ENCODE measurements at regions not wholly inside any gene's neighbourhood (a gene's known extent, or its start where the extent isn't known, plus 50 kb on each side); places are given as distances from the start of the nearest gene placed in this dataset.

- Histone ChIP-seq H3K27me3 (ENCODE audit: control insufficient read depth in 2 of 2, insufficient read depth in 2 of 2, low read length in 2 of 2) (peaks cover 20 to 23% of the 10 kb centered on the region in 2 experiments), H3K9ac (replicated peaks; ENCODE audit: extremely low read depth, insufficient read depth, low read length) (no peak overlapping the region), H3K9me3 (replicated peaks; ENCODE audit: control insufficient read depth, insufficient read depth, low read length) (no peaks in the 10 kb centered on the region), H2AFZ (ENCODE audit: low read depth, low read length) (no peak overlapping the region), H4K20me1 (replicated peaks; ENCODE audit: control insufficient read depth, extremely low read depth, insufficient read depth, low read length) (no peaks in the 10 kb centered on the region), H3K4me1 (ENCODE audit: control insufficient read depth, extremely low read depth, insufficient read depth, low read length) (no peaks in the 10 kb centered on the region), H3K79me2 (ENCODE audit: control insufficient read depth, insufficient read depth, low read length) (no peaks in the 10 kb centered on the region), H3K4me3 (replicated peaks in 1 of 3; ENCODE audit: insufficient read depth in 1 of 3, low read depth in 1 of 3, low read length in 3 of 3) (no peak overlapping the region), H3K27ac (ENCODE audit: insufficient read depth, low read depth, low read length) (no peak overlapping the region), H3K36me3 (ENCODE audit: control insufficient read depth in 2 of 2, extremely low read depth in 1 of 2, insufficient read depth in 2 of 2, low read length in 2 of 2) (no peaks in the 10 kb centered on the region), H3K9me1 (replicated peaks; ENCODE audit: control insufficient read depth, extremely low read depth, insufficient read depth, low read length) (no peaks in the 10 kb centered on the region), H3K4me2 (ENCODE audit: insufficient read depth, low read length) (no peak overlapping the region)
- no peak for FAIRE-seq
- dilution Hi-C loops (cut with MboI; ENCODE audit: extremely low pct_ligation_motif_present, low sequenced_read_pairs) (no loop called here), intact Hi-C loops (cut with micrococcal nuclease) (no loop called here)
- POLR2A ChIA-PET, result no interaction called here
- no peak for TF ChIP-seq POLR2A (IDR thresholded peaks at IDR 0.05; ENCODE audit: low read depth, low read length)
- TF ChIP-seq GATA2 (IDR thresholded peaks at IDR 0.05; ENCODE audit: insufficient read depth, insufficient read length, low read depth, low read length), result no peak
- CTCF ChIA-PET, result no interaction called here
- BruUV-seq (replicated peaks), result no TSS peak
- DNase-seq (ENCODE audit: low read depth, low spot score), result no peak
These were observed 159.0 kb upstream of the ARID2 start for GRCh38 chr12:45570501-45570900.

GRCh38 chr12:45572114-45572513, 157.4 kb upstream of the ARID2 start:
- Histone ChIP-seq H3K9me3 (replicated peaks; ENCODE audit: control insufficient read depth, insufficient read depth, low read length) (no peaks in the 10 kb centered on the region), H3K4me1 (ENCODE audit: control insufficient read depth, extremely low read depth, insufficient read depth, low read length) (no peaks in the 10 kb centered on the region), H3K4me3 (replicated peaks in 1 of 3; ENCODE audit: insufficient read depth in 1 of 3, low read depth in 1 of 3, low read length in 3 of 3) (no peak overlapping the region), H3K27ac (ENCODE audit: insufficient read depth, low read depth, low read length) (no peak overlapping the region), H3K4me2 (ENCODE audit: insufficient read depth, low read length) (no peak overlapping the region), H3K27me3 (ENCODE audit: control insufficient read depth in 2 of 2, insufficient read depth in 2 of 2, low read length in 2 of 2) (peaks cover 18 to 28% of the 10 kb centered on the region in 2 experiments), H2AFZ (ENCODE audit: low read depth, low read length) (no peak overlapping the region), H3K79me2 (ENCODE audit: control insufficient read depth, insufficient read depth, low read length) (no peaks in the 10 kb centered on the region), H3K9me1 (replicated peaks; ENCODE audit: control insufficient read depth, extremely low read depth, insufficient read depth, low read length) (no peaks in the 10 kb centered on the region), H4K20me1 (replicated peaks; ENCODE audit: control insufficient read depth, extremely low read depth, insufficient read depth, low read length) (no peaks in the 10 kb centered on the region), H3K9ac (replicated peaks; ENCODE audit: extremely low read depth, insufficient read depth, low read length) (no peak overlapping the region), H3K36me3 (ENCODE audit: control insufficient read depth in 2 of 2, extremely low read depth in 1 of 2, insufficient read depth in 2 of 2, low read length in 2 of 2) (no peaks in the 10 kb centered on the region)
- no peak for DNase-seq (ENCODE audit: low read depth, low spot score)
- intact Hi-C loops (cut with micrococcal nuclease) (no loop called here), dilution Hi-C loops (cut with MboI; ENCODE audit: extremely low pct_ligation_motif_present, low sequenced_read_pairs) (no loop called here)
- FAIRE-seq, result no peak
- no TSS peak for BruUV-seq (replicated peaks)
- POLR2A ChIA-PET, result no interaction called here
- no peak for TF ChIP-seq FOS (IDR thresholded peaks at IDR 0.05; ENCODE audit: borderline replicate concordance, insufficient read depth, low read length)
- no peak for TF ChIP-seq POLR2AphosphoS5 (IDR thresholded peaks at IDR 0.05; ENCODE audit: insufficient read depth, low read depth, low read length)
- TF ChIP-seq JUN (IDR thresholded peaks at IDR 0.05; ENCODE audit: borderline replicate concordance, insufficient read depth, insufficient read length, low read depth), result no peak
- TF ChIP-seq MAX (IDR thresholded peaks at IDR 0.05; ENCODE audit: insufficient read depth, insufficient read length), result no peak
- no peak for TF ChIP-seq MYC (IDR thresholded peaks at IDR 0.05; ENCODE audit: low read depth, low read length)
- TF ChIP-seq POLR2A (IDR thresholded peaks at IDR 0.05; ENCODE audit: low read depth, low read length), result no peak
- no peak for TF ChIP-seq GATA2 (IDR thresholded peaks at IDR 0.05; ENCODE audit: insufficient read depth, insufficient read length, low read depth, low read length)
- TF ChIP-seq EZH2 (IDR thresholded peaks at IDR 0.05; ENCODE audit: borderline replicate concordance, low read depth, low read length, severe bottlenecking), result no peak
- CTCF ChIA-PET, result interaction anchor here (0.6 to 1.2 kb wide), 2 partner anchors 29 to 173 kb away, joined by 3 read pairs; no protein-coding TSS in a partner anchor

Data from endothelial cell of umbilical vein (primary cell).